ENCODE measurements at regions not wholly inside any gene's neighbourhood (a gene's known extent, or its start where the extent isn't known, plus 50 kb on each side); places are given as distances from the start of the nearest gene placed in this dataset.
"Not testable (repeated sequence)": the region's sequence is repeated elsewhere in the genome, so short reads cannot be mapped to it uniquely, and the experiment has no call there.

- TF ChIP-seq CTCF, POLR2A (IDR thresholded peaks at IDR 0.05): not testable (repeated sequence)
These were observed 490.3 kb downstream of the KLHL4 start for GRCh38 chrX:88007873-88008272.

Data from Peyer's patch (tissue), 4 donors.